Heart left ventricle (tissue), 13 donors: ENCODE measurements at regions not wholly inside any gene's neighbourhood (a gene's known extent, or its start where the extent isn't known, plus 50 kb on each side); places are given as distances from the start of the nearest gene placed in this dataset.

Experiments
- CTCF ChIP-seq, 12 donors: fragments of 200-600 bp; sonication (generic) in 4 of 12; IDR thresholded peaks; one replicate each; pipeline versions ENCODE4 v1.5.0 to v1.8.0; 2018 to 2022; ENCODE audit warnings: antibody characterized with exemption in 12 of 12, mild to moderate bottlenecking in 5 of 12
- POLR2A ChIP-seq, 2 donors: fragments of 450-650 bp; IDR thresholded peaks; one replicate each; pipeline ENCODE4 v1.6.1; 2017; ENCODE audit warnings: antibody characterized with exemption in 2 of 2, mild to moderate bottlenecking in 2 of 2, moderate library complexity in 2 of 2
- donor health status: ischemic (EF 13 %, LVEDD 7.1; RV severe dilation, severe dysfunction).
- donor health status: DM: no; HTN: yes; CAD: no.
- donor health status: DM: no; HTN: no; CAD: no.
- donor health status: ischemic (EF 25% LVEDD 6.9; RV normal size, moderate dysfunction).
- donor health status: ischemic (EF 25% LVEDD 5.7; RV mildly dilated, moderate dysfunction).
- donor health status: ischemic (EF 35%, LVEDD 5.7; RV mildly dilated, moderate dysfunction).
- donor health status: nonischemic (EF 11% LVEDD 7.7; RV severe dilation, severe dysfunction).
- donor health status: DM: yes; HTN: yes; CAD: no.
- donor health status: PGD.
- donor health status: ischemic (EF 29% LVEDD 5.4; RV normal size, mild dysfunction).
- donor health status: nonischemic (EF 23%, LVEDD 6.1; RV moderate dilation, normal function).

DNA sequence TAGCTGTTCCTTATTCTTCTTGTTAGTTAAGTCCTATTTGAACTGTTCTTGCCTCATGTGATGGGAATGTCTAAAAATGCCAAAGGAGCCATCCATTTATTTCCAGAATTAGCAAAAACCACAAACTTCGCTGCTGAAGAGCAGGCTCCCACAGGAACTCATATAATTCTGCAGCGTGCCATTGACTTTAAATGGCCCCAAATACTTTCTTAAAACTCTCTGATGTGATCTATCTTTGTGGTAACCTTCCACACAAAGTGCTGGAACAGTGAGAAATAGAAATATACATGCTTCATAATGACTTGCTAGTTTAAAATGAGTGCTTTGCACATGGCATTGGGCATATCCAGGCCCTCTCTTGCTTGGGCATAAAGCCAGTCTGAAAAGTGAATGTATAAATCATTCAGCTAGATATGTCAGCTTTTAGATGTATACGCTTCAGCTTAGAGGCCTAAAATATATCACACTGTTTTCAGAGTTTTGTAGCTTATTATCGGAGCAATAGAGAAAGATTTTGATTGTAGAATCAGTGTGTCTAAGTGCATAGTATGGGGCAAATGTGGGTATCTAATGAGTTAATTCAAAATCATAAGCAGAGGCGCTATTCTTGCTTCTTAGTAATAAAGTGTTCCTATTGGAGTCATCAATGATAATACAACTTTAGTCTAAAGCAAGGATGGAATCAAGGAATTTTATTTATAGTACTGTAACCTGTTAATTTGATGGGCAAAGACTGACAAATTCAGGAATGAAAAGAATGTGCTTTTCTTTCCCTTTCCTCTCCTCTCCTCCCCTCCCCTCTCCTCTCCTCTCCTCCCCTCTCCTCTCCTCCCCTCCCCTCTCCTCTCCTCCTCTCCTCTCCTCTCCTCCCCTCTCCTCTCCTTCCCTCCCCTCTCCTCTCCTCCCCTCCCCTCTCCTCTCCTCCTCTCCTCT is 392.2 kb upstream of the ZFP42 start:
- TF ChIP-seq POLR2A (IDR thresholded peaks at IDR 0.05) (no peak), CTCF (IDR thresholded peaks at IDR 0.05) (no peak)
